Adrenal gland (tissue), 5 donors: ENCODE measurements at regions not wholly inside any gene's neighbourhood (a gene's known extent, or its start where the extent isn't known, plus 50 kb on each side); places are given as distances from the start of the nearest gene placed in this dataset.

Experiments used
- POLR2A ChIP-seq, 2 donors: fragments of 450-650 bp; IDR thresholded peaks; one replicate each; pipeline ENCODE4 v1.6.1; 2017; ENCODE audit warnings: antibody characterized with exemption in 2 of 2, mild to moderate bottlenecking in 2 of 2, moderate library complexity in 1 of 2
- TF ChIP-seq, protein P1 (sequence below), 6 experiments: fragments of 450-650 bp in 4 of 6; fragments of 200-600 bp in 2 of 6; sonication (generic) in 1 of 6; IDR thresholded peaks; 1 replicate in 5 of 6; 2 replicates in 1 of 6; pipeline versions ENCODE4 v1.5.1 to v1.8.0; 2016 to 2021; ENCODE audit warnings: antibody characterized with exemption in 6 of 6, mild to moderate bottlenecking in 2 of 6, moderate library complexity in 1 of 6
- donor health status: DM: no; HTN: no; CAD: no.

- no peak for TF ChIP-seq POLR2A (IDR thresholded peaks at IDR 0.05)
- TF ChIP-seq, protein P1, sequence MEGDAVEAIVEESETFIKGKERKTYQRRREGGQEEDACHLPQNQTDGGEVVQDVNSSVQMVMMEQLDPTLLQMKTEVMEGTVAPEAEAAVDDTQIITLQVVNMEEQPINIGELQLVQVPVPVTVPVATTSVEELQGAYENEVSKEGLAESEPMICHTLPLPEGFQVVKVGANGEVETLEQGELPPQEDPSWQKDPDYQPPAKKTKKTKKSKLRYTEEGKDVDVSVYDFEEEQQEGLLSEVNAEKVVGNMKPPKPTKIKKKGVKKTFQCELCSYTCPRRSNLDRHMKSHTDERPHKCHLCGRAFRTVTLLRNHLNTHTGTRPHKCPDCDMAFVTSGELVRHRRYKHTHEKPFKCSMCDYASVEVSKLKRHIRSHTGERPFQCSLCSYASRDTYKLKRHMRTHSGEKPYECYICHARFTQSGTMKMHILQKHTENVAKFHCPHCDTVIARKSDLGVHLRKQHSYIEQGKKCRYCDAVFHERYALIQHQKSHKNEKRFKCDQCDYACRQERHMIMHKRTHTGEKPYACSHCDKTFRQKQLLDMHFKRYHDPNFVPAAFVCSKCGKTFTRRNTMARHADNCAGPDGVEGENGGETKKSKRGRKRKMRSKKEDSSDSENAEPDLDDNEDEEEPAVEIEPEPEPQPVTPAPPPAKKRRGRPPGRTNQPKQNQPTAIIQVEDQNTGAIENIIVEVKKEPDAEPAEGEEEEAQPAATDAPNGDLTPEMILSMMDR (IDR thresholded peaks at IDR 0.05): no peak
These were observed 203.9 kb upstream of the GLI3 start for GRCh38 chr7:42440951-42441350.
